OCI-LY3 (cell line): ENCODE measurements at regions not wholly inside any gene's neighbourhood (a gene's known extent, or its start where the extent isn't known, plus 50 kb on each side); places are given as distances from the start of the nearest gene placed in this dataset.

Experiments used
- H2AFZ ChIP-seq: fragments of 200-600, 300-600 bp; shearing (Covaris generic); 2 replicates; pipeline ENCODE4 v1.6.0; 2014; ENCODE audit warnings: antibody characterized with exemption, low read depth, low read length
- H3K27ac ChIP-seq: fragments of 200-600, 300-600 bp; sonication (generic); 2 replicates; pipeline ENCODE4 v1.5.1; 2014; ENCODE audit warnings: mild to moderate bottlenecking, low read length, moderate library complexity, mixed read lengths
- H3K27me3 ChIP-seq: fragments of 200-600, 300-600 bp; sonication (generic); 2 replicates; pipeline ENCODE4 v1.6.1; 2014; ENCODE audit warnings: low read depth, low read length, mixed read lengths
- H3K36me3 ChIP-seq: fragments of 200-600, 300-600 bp; sonication (generic); replicated peaks from 2 replicates; pipeline ENCODE3; 2014; ENCODE audit warnings: low read depth, low read length, mixed read lengths
- H3K4me1 ChIP-seq: fragments of 300-600, 200-600 bp; sonication (generic); 2 replicates; pipeline ENCODE4 v1.6.1; 2014; ENCODE audit warnings: low read length, mixed read lengths
- H3K4me2 ChIP-seq: fragments of 200-600, 300-600 bp; sonication (generic); 2 replicates; pipeline ENCODE4 v1.6.1; 2014; ENCODE audit warnings: low read length, mixed read lengths
- H3K4me3 ChIP-seq: fragments of 300-600, 200-600 bp; sonication (generic); 2 replicates; pipeline ENCODE4 v1.5.1; 2014; ENCODE audit warnings: antibody characterized with exemption, mild to moderate bottlenecking, low read length, moderate library complexity
- H3K79me2 ChIP-seq: fragments of 300-600, 200-600 bp; shearing (Covaris generic); 2 replicates; pipeline ENCODE4 v1.6.1; 2014; ENCODE audit warnings: mild to moderate bottlenecking, low read length, mixed read lengths
- H3K9ac ChIP-seq: fragments of 300-600, 200-600 bp; shearing (Covaris generic); 2 replicates; pipeline ENCODE4 v1.6.0; 2014; ENCODE audit warnings: mild to moderate bottlenecking, low read length, moderate library complexity
- H3K9me3 ChIP-seq: fragments of 200-600, 300-600 bp; shearing (Covaris generic); 2 replicates; pipeline ENCODE4 v1.6.1; 2014; ENCODE audit warnings: low read length, mixed read lengths; ENCODE audit not compliant: insufficient read depth
- H4K20me1 ChIP-seq: fragments of 200-600, 300-600 bp; sonication (generic); 2 replicates; pipeline ENCODE4 v1.6.1; 2016; ENCODE audit warnings: low read length, mixed read lengths; ENCODE audit not compliant: insufficient read depth
- CTCF ChIP-seq: fragments of 200-600, 300-600 bp; sonication (generic); IDR thresholded peaks from 2 replicates; pipeline ENCODE4 v1.5.1; 2014; ENCODE audit warnings: antibody characterized with exemption, low read length, low read depth
- EZH2phosphoT487 ChIP-seq: fragments of 200-600 bp; shearing (Covaris generic); IDR thresholded peaks from 2 replicates; pipeline ENCODE4 v1.6.1; 2018; ENCODE audit warnings: antibody characterized with exemption, mixed run types, low read depth

DNA sequence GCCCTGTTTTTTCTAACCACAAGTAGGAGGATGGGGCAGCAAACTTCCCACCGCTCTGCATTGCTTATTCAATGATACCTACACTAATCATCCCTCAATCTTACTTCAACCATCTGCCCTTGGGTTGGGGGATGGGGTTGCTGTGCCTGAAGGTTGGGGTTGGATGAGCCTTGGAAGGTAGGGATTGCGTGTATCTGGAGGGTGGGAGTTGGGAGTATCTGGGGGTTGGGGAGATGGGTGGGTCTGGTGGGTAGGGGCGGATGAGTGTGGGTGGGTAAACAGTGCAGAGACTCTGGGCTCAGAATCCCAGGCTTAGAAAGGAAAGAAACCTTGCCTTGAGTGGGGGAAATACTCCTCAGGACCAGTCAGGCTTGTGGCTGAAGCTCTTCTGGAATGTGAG lies 467.4 kb downstream of the DIRAS2 start:
- Histone ChIP-seq H3K4me1 (peaks cover 11% of the 10 kb centered on the region), H3K27me3 (no peaks in the 10 kb centered on the region), H4K20me1 (no peaks in the 10 kb centered on the region), H3K36me3 (no peaks in the 10 kb centered on the region), H3K79me2 (no peaks in the 10 kb centered on the region), H3K9ac (no peak overlapping the region), H3K9me3 (no peaks in the 10 kb centered on the region), H3K27ac (no peak overlapping the region), H3K4me2 (no peak overlapping the region), H2AFZ (no peak overlapping the region), H3K4me3 (no peak overlapping the region)
- no peak for TF ChIP-seq EZH2phosphoT487
- TF ChIP-seq CTCF, result no peak

DNA sequence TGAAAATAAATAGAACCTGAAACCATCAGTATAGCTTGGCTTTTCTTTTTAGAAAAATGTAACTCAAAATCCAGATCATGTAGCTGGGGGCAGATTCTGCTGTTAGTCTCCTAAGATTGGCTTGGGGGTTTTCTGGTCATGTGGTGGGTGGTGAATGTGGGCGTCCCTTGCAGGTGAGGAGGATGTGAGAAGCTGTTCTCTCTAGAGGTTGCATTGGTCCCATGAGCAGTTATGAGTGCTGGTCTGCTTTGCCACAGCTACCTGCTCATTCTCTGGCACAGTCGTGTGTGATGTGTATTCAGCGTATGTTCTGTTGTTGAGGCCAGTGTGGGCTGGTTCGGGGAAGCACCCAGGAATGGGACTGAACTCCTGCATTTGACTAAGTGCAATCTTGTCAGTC lies 466.8 kb downstream of the DIRAS2 start:
- H3K4me3 ChIP-seq, result no peak overlapping the region
- no peak overlapping the region for H2AFZ ChIP-seq
- peaks cover 14% of the 10 kb centered on the region for H3K4me1 ChIP-seq
- no peak overlapping the region for H3K27ac ChIP-seq
- H3K27me3 ChIP-seq, result no peaks in the 10 kb centered on the region
- no peaks in the 10 kb centered on the region for H3K9me3 ChIP-seq
- no peaks in the 10 kb centered on the region for H4K20me1 ChIP-seq
- no peak overlapping the region for H3K9ac ChIP-seq
- no peaks in the 10 kb centered on the region for H3K36me3 ChIP-seq
- H3K4me2 ChIP-seq, result no peak overlapping the region
- H3K79me2 ChIP-seq, result no peaks in the 10 kb centered on the region
- TF ChIP-seq CTCF (no peak), EZH2phosphoT487 (no peak)

GRCh38 chr9:90176901-90177300 lies 465.7 kb downstream of the DIRAS2 start:
- H3K4me1 ChIP-seq, result peaks cover 14% of the 10 kb centered on the region
- TF ChIP-seq EZH2phosphoT487 (no peak), CTCF (no peak)
- H4K20me1 ChIP-seq, result no peaks in the 10 kb centered on the region
- H3K79me2 ChIP-seq, result no peaks in the 10 kb centered on the region
- H3K4me2 ChIP-seq, result no peak overlapping the region
- H2AFZ ChIP-seq, result no peak overlapping the region
- no peaks in the 10 kb centered on the region for H3K27me3 ChIP-seq
- no peak overlapping the region for H3K9ac ChIP-seq
- H3K36me3 ChIP-seq, result no peaks in the 10 kb centered on the region
- no peak overlapping the region for H3K4me3 ChIP-seq
- no peaks in the 10 kb centered on the region for H3K9me3 ChIP-seq
- H3K27ac ChIP-seq, result no peak overlapping the region

GRCh38 chr9:90180381-90180780 lies 462.2 kb downstream of the DIRAS2 start:
- no peaks in the 10 kb centered on the region for H3K27me3 ChIP-seq

More at GRCh38 chr9:90180381-90180780, 462.2 kb downstream of the DIRAS2 start:
- no peaks in the 10 kb centered on the region for H3K36me3 ChIP-seq
- no peak overlapping the region for H3K27ac ChIP-seq
- H4K20me1 ChIP-seq, result no peaks in the 10 kb centered on the region
- TF ChIP-seq EZH2phosphoT487, result no peak
- TF ChIP-seq CTCF, result no peak
- no peak overlapping the region for H3K4me3 ChIP-seq
- H3K79me2 ChIP-seq, result no peaks in the 10 kb centered on the region
- H3K4me1 ChIP-seq, result peaks cover 7% of the 10 kb centered on the region
- no peak overlapping the region for H3K4me2 ChIP-seq
- H2AFZ ChIP-seq, result no peak overlapping the region
- H3K9me3 ChIP-seq, result no peaks in the 10 kb centered on the region
- H3K9ac ChIP-seq, result no peak overlapping the region
